CD4-positive, alpha-beta T cell (primary cell): ENCODE measurements at regions not wholly inside any gene's neighbourhood (a gene's known extent, or its start where the extent isn't known, plus 50 kb on each side); places are given as distances from the start of the nearest gene placed in this dataset.

Experiments used
- ATAC-seq: fragments of 200-7000 bp; cut with Tn5 transposase; one replicate; pipeline ENCODE4 v1.10.0; 2022; ENCODE audit warnings: mild to moderate bottlenecking; ENCODE audit not compliant: poor library complexity
- CTCF ChIA-PET: fragments of 350-600 bp; sonication (Branson Sonifier 250); formaldehyde crosslinking; loops from one replicate; lab custom pipeline; 2021; ENCODE audit warnings: antibody characterized with exemption, inconsistent platforms; lab: Charles Lee
- POLR2A ChIA-PET: fragments of 350-600 bp; sonication (Branson Sonifier 250); formaldehyde crosslinking; loops from one replicate; lab custom pipeline; 2021; ENCODE audit warnings: antibody characterized with exemption, inconsistent platforms; lab: Charles Lee
- DNase-seq, 14 experiments: peaks; one replicate each; pipeline ENCODE4 v3.0.0-alpha.2; 2013 to 2020; ENCODE audit warnings: mixed read lengths in 2 of 14
- H3K27ac ChIP-seq, 2 donors: one replicate each; pipeline versions ENCODE4 v1.5.1 to v1.7.0; 2013; ENCODE audit warnings: low read length in 2 of 2, low read depth in 1 of 2, mild to moderate bottlenecking in 1 of 2
- H3K27me3 ChIP-seq, 2 experiments: 1 replicate in 1 of 2; 2 replicates in 1 of 2; pipeline versions ENCODE4 v1.6.1 to v1.7.0; 2013; ENCODE audit warnings: low read length in 2 of 2, control low read depth in 1 of 2, mild to moderate bottlenecking in 1 of 2, moderate library complexity in 1 of 2; ENCODE audit not compliant: insufficient read depth in 2 of 2, control insufficient read depth in 1 of 2
- H3K36me3 ChIP-seq: one replicate; pipeline ENCODE4 v1.6.1; 2013; ENCODE audit warnings: low read length, control low read depth; ENCODE audit not compliant: insufficient read depth
- H3K4me1 ChIP-seq: one replicate; pipeline ENCODE4 v1.6.1; 2013; ENCODE audit warnings: low read length, control low read depth; ENCODE audit not compliant: insufficient read depth
- H3K4me3 ChIP-seq: one replicate; pipeline ENCODE4 v1.5.1; 2013; ENCODE audit warnings: mild to moderate bottlenecking, low read length, moderate library complexity
- H3K9me3 ChIP-seq, 2 experiments: 1 replicate in 1 of 2; 2 replicates in 1 of 2; pipeline versions ENCODE4 v1.6.1 to v1.7.0; 2013; ENCODE audit warnings: low read length in 2 of 2, mild to moderate bottlenecking in 2 of 2, control low read depth in 1 of 2, moderate library complexity in 1 of 2; ENCODE audit not compliant: control insufficient read depth in 1 of 2, insufficient read depth in 1 of 2
- H3K27ac Mint-ChIP-seq: one replicate; pipeline ENCODE4 v1.8.0; 2020; ENCODE audit warnings: mixed read lengths
- H3K27me3 Mint-ChIP-seq: one replicate; pipeline ENCODE4 v1.8.0; 2021; ENCODE audit warnings: mixed read lengths
- H3K36me3 Mint-ChIP-seq: one replicate; pipeline ENCODE4 v1.8.0; 2021; ENCODE audit warnings: low read depth, mixed read lengths
- H3K4me1 Mint-ChIP-seq: one replicate; pipeline ENCODE4 v1.8.0; 2021; ENCODE audit warnings: low read depth, mixed read lengths
- H3K4me3 Mint-ChIP-seq: one replicate; pipeline ENCODE4 v1.8.0; 2020; ENCODE audit warnings: mild to moderate bottlenecking, mixed read lengths
- H3K9me3 Mint-ChIP-seq: one replicate; pipeline ENCODE4 v1.8.0; 2020; ENCODE audit warnings: mixed read lengths
- CTCF ChIP-seq: fragments of 200-600 bp; IDR thresholded peaks from one replicate; pipeline ENCODE4 v1.8.0; 2022; ENCODE audit warnings: antibody characterized with exemption, mild to moderate bottlenecking
- intact Hi-C, 2 experiments: fragments of 100-400 bp; cut with DNase I in 1 of 2; cut with micrococcal nuclease in 1 of 2; formaldehyde crosslinking; loops; one replicate each; pipeline versions ENCODE4 v1.15.1 to v1.9.0; 2023 to 2025; cut with DNase I, micrococcal nuclease

GRCh38 chr4:54843946-54844345 is 186.2 kb downstream of the KIT start:
- no peak overlapping the region for H3K27ac Mint-ChIP-seq

DNA sequence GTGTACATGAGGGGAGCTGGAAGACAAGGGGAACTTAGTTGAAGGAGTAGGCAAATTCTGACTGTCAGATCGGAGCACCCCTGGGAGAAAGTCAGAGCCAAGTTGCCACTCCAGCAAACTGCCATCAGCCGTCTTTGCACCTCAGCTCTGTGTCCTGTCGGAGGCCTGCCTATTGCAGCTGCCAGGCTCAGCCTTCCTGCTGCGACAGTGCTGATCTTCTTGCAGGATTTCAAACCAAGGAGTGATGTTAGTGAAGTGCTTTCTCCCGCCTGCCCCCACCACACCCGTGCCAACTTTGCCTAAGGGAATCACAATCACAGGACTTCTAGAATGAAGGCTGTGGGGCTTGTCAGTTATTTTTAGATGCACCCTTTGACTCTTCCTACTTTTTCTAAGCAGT is 185.3 kb downstream of the KIT start:
- Mint-ChIP-seq H3K27ac (no peak overlapping the region), H3K27me3 (peaks cover 7% of the 10 kb centered on the region), H3K36me3 (no peaks in the 10 kb centered on the region), H3K4me3 (no peak overlapping the region), H3K4me1 (no peaks in the 10 kb centered on the region), H3K9me3 (no peaks in the 10 kb centered on the region)
- H3K27me3 ChIP-seq = no peaks in the 10 kb centered on the region
- H3K4me1 ChIP-seq = no peaks in the 10 kb centered on the region
- POLR2A ChIA-PET = no interaction called here
- H3K4me3 ChIP-seq = no peak overlapping the region
- intact Hi-C loops = loop anchor here in 1 of 2 experiments (10.0 kb wide), 1 partner anchor 158 kb away; no protein-coding TSS in a partner anchor
- H3K36me3 ChIP-seq = no peaks in the 10 kb centered on the region
- TF ChIP-seq CTCF = no peak
- DNase-seq = no peak
- no peak overlapping the region for H3K27ac ChIP-seq
- H3K9me3 ChIP-seq = no peaks in the 10 kb centered on the region
- ATAC-seq = no peak
- CTCF ChIA-PET = no interaction called here

More at GRCh38 chr4:54843946-54844345, 186.2 kb downstream of the KIT start:
- Histone ChIP-seq H3K27me3 (no peaks in the 10 kb centered on the region), H3K4me1 (no peaks in the 10 kb centered on the region), H3K4me3 (no peak overlapping the region), H3K36me3 (no peaks in the 10 kb centered on the region), H3K9me3 (no peaks in the 10 kb centered on the region), H3K27ac (no peak overlapping the region)
- Mint-ChIP-seq H3K36me3 (no peaks in the 10 kb centered on the region), H3K4me1 (no peaks in the 10 kb centered on the region), H3K27me3 (peaks cover 7% of the 10 kb centered on the region), H3K4me3 (no peak overlapping the region), H3K9me3 (no peaks in the 10 kb centered on the region)
- CTCF ChIA-PET = no interaction called here
- TF ChIP-seq CTCF = no peak
- intact Hi-C loops = loop anchor here in 1 of 2 experiments (10.0 kb wide), 1 partner anchor 159 kb away; no protein-coding TSS in a partner anchor
- POLR2A ChIA-PET = no interaction called here
- ATAC-seq (no peak), DNase-seq (no peak)

DNA sequence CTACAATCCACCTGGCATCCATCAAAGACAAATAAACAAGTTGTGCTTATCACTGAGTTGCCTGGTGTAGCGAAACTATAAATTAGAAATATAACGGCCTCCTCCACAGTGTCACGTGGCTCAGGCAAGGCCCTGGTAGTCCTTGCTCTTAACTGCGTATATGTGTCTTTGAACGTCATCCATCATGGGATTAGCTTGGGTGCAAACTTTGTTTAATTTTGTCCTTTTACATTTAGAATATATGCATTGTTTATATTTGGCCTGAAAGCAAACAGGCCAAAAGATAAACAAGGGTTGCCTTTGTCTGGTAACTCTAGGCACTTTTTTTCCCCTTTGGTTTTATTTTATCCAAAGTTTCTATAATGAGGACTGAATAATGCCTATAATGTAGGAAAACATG is 184.9 kb downstream of the KIT start:
- intact Hi-C loops = loop anchor here in 1 of 2 experiments (10.0 kb wide), 1 partner anchor 158 kb away; no protein-coding TSS in a partner anchor
- H3K4me1 ChIP-seq = no peaks in the 10 kb centered on the region
- Mint-ChIP-seq H3K9me3 (no peaks in the 10 kb centered on the region), H3K4me1 (no peaks in the 10 kb centered on the region), H3K27me3 (peaks cover 3% of the 10 kb centered on the region), H3K4me3 (no peak overlapping the region), H3K36me3 (no peaks in the 10 kb centered on the region), H3K27ac (no peak overlapping the region)
- ATAC-seq (no peak), DNase-seq (no peak)
- H3K27ac ChIP-seq = no peak overlapping the region
- CTCF ChIA-PET = no interaction called here
- H3K27me3 ChIP-seq = no peaks in the 10 kb centered on the region
- TF ChIP-seq CTCF = no peak
- POLR2A ChIA-PET = no interaction called here
- H3K9me3 ChIP-seq = no peaks in the 10 kb centered on the region
- H3K4me3 ChIP-seq = no peak overlapping the region
- no peaks in the 10 kb centered on the region for H3K36me3 ChIP-seq
